GM12878 (cell line): ENCODE measurements at regions not wholly inside any gene's neighbourhood (a gene's known extent, or its start where the extent isn't known, plus 50 kb on each side); places are given as distances from the start of the nearest gene placed in this dataset.

Experiments
- EP300 ChIP-seq, 2 experiments: fragments of 150-350 bp in 1 of 2; IDR thresholded peaks; 2 replicates each; pipeline ENCODE4 v1.6.1; 2011 to 2012; ENCODE audit warnings: low read depth in 2 of 2, low read length in 2 of 2, borderline replicate concordance in 1 of 2, improper control_type of control experiment in 1 of 2, inconsistent platforms in 1 of 2; ENCODE audit not compliant: control insufficient read depth in 1 of 2
- POLR2AphosphoS5 ChIP-seq: IDR thresholded peaks from 2 replicates; pipeline ENCODE4 v1.6.1; 2011; ENCODE audit warnings: mild to moderate bottlenecking, low read length, inconsistent platforms
- SMC3 ChIP-seq: IDR thresholded peaks from 2 replicates; pipeline ENCODE4 v1.6.1; 2011; ENCODE audit warnings: low read length, improper control_type of control experiment, borderline replicate concordance
- TF ChIP-seq, protein P1 (sequence below), 3 experiments: IDR thresholded peaks in 2 of 3; conservative IDR thresholded peaks in 1 of 3; 2 replicates each; pipeline ENCODE4 v1.5.1; 2011; ENCODE audit warnings: low read depth in 3 of 3, low read length in 3 of 3, mild to moderate bottlenecking in 3 of 3, control low read depth in 2 of 3, moderate library complexity in 2 of 3, inconsistent platforms in 1 of 3, mixed read lengths in 1 of 3; ENCODE audit not compliant: control insufficient read depth in 2 of 3, insufficient read depth in 1 of 3; ENCODE audit errors: extremely low read depth in 1 of 3
- TF ChIP-seq, protein P2 (sequence below): fragments of 450-650 bp; IDR thresholded peaks from 2 replicates; pipeline ENCODE4 v1.6.1; 2014; ENCODE audit warnings: mild to moderate bottlenecking
- TF ChIP-seq, protein P3 (sequence below): IDR thresholded peaks from 2 replicates; pipeline ENCODE4 v1.6.1; 2011; ENCODE audit warnings: borderline replicate concordance, low read depth, mild to moderate bottlenecking, moderate library complexity, low read length; ENCODE audit not compliant: insufficient read depth, poor library complexity, severe bottlenecking

DNA sequence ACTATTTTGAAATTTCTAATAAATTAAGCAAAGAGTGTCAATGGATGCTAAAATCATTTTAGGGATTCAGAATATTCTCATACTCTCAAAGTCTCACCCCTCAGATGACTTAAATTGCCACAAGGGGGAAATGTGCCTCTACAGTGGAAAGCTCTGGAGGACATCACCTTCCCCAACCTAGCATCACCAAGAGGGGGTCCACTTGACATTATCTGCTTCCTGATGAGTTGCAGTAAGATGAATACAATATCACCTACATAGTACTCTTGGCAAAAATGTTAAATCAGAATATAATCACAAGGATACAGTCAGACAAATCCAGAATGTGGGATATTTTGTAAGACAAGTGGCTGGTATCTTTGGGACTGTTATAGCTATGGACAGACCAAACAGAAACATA, 290.1 kb downstream of the MFSD1 start:
- no peak for TF ChIP-seq SMC3
- TF ChIP-seq, protein P1, sequence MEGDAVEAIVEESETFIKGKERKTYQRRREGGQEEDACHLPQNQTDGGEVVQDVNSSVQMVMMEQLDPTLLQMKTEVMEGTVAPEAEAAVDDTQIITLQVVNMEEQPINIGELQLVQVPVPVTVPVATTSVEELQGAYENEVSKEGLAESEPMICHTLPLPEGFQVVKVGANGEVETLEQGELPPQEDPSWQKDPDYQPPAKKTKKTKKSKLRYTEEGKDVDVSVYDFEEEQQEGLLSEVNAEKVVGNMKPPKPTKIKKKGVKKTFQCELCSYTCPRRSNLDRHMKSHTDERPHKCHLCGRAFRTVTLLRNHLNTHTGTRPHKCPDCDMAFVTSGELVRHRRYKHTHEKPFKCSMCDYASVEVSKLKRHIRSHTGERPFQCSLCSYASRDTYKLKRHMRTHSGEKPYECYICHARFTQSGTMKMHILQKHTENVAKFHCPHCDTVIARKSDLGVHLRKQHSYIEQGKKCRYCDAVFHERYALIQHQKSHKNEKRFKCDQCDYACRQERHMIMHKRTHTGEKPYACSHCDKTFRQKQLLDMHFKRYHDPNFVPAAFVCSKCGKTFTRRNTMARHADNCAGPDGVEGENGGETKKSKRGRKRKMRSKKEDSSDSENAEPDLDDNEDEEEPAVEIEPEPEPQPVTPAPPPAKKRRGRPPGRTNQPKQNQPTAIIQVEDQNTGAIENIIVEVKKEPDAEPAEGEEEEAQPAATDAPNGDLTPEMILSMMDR (IDR thresholded peaks at IDR 0.05 in 2 of 3, conservative IDR thresholded peaks at IDR 0.05 in 1 of 3; ENCODE audit: control insufficient read depth in 2 of 3, extremely low read depth in 1 of 3, insufficient read depth in 1 of 3, low read depth in 3 of 3, low read length in 3 of 3) = no peak
- TF ChIP-seq, protein P2, sequence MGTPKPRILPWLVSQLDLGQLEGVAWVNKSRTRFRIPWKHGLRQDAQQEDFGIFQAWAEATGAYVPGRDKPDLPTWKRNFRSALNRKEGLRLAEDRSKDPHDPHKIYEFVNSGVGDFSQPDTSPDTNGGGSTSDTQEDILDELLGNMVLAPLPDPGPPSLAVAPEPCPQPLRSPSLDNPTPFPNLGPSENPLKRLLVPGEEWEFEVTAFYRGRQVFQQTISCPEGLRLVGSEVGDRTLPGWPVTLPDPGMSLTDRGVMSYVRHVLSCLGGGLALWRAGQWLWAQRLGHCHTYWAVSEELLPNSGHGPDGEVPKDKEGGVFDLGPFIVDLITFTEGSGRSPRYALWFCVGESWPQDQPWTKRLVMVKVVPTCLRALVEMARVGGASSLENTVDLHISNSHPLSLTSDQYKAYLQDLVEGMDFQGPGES = no peak
- TF ChIP-seq, protein P3, sequence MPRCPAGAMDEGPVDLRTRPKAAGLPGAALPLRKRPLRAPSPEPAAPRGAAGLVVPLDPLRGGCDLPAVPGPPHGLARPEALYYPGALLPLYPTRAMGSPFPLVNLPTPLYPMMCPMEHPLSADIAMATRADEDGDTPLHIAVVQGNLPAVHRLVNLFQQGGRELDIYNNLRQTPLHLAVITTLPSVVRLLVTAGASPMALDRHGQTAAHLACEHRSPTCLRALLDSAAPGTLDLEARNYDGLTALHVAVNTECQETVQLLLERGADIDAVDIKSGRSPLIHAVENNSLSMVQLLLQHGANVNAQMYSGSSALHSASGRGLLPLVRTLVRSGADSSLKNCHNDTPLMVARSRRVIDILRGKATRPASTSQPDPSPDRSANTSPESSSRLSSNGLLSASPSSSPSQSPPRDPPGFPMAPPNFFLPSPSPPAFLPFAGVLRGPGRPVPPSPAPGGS = no peak
- TF ChIP-seq POLR2AphosphoS5 = no peak
- no peak for TF ChIP-seq EP300 (IDR thresholded peaks at IDR 0.05; ENCODE audit: borderline replicate concordance in 1 of 2, control insufficient read depth in 1 of 2, low read depth in 2 of 2, low read length in 2 of 2)
